ENCODE measurements at regions not wholly inside any gene's neighbourhood (a gene's known extent, or its start where the extent isn't known, plus 50 kb on each side); places are given as distances from the start of the nearest gene placed in this dataset.

DNA sequence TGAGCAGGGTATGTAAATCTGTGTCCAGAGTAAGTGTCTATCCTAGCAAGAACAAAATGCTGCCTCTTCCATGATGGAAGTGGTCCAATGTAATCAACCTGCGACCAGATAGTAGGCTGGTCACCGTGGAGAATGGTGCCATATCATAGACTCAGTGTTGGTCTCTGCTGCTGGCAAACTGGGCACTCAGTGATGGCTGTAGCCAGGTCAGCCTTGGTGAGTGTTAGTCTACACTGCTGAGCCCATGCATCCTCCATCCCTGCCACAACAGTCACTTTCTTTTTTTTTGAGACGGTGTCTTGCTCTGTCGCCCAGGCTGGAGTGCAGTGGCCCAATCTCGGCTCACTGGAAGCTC, 69.3 kb downstream of the CHRD start:
- DNase-seq (ENCODE audit: extremely low spot score in 2 of 2) = no peak
- Histone ChIP-seq H3K9me3 (no peaks in the 10 kb centered on the region), H3K36me3 (no peaks in the 10 kb centered on the region), H3K4me3 (no peak overlapping the region), H3K27ac (no peak overlapping the region), H3K27me3 (no peaks in the 10 kb centered on the region), H3K4me1 (peaks cover 5% of the 10 kb centered on the region)
- TF ChIP-seq POLR2AphosphoS5 (IDR thresholded peaks at IDR 0.05; ENCODE audit: insufficient read depth in 1 of 2, low read depth in 1 of 2) = no peak
- TF ChIP-seq POLR2A (IDR thresholded peaks at IDR 0.05) = no peak
- TF ChIP-seq, protein P1, sequence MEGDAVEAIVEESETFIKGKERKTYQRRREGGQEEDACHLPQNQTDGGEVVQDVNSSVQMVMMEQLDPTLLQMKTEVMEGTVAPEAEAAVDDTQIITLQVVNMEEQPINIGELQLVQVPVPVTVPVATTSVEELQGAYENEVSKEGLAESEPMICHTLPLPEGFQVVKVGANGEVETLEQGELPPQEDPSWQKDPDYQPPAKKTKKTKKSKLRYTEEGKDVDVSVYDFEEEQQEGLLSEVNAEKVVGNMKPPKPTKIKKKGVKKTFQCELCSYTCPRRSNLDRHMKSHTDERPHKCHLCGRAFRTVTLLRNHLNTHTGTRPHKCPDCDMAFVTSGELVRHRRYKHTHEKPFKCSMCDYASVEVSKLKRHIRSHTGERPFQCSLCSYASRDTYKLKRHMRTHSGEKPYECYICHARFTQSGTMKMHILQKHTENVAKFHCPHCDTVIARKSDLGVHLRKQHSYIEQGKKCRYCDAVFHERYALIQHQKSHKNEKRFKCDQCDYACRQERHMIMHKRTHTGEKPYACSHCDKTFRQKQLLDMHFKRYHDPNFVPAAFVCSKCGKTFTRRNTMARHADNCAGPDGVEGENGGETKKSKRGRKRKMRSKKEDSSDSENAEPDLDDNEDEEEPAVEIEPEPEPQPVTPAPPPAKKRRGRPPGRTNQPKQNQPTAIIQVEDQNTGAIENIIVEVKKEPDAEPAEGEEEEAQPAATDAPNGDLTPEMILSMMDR (IDR thresholded peaks at IDR 0.05) = no peak
- intact Hi-C loops (cut with DNase I) = no loop called here

DNA sequence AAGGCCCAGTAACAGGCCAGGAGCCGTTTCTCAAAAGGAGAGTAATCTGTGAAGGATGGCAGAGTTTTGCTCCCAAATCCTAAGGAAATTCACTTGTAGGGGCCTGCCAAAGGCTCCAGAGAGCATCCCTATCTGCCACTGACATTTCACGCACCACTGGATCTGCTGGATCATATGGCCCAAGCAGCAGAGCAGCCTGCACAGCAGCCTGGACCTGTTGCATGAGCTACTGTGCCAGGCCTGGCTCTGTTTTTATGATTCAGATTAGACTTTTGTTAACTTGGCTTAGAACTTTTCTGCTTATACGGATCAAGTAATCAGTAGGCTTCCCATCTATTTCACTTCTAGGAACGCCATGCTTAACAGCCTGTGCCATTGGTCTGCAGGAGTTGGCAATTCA, 70.7 kb downstream of the CHRD start:
- DNase-seq (ENCODE audit: extremely low spot score in 2 of 2) = no peak
- Histone ChIP-seq H3K27me3 (no peaks in the 10 kb centered on the region), H3K27ac (no peak overlapping the region), H3K4me1 (peaks cover 5% of the 10 kb centered on the region), H3K36me3 (no peaks in the 10 kb centered on the region), H3K4me3 (no peak overlapping the region), H3K9me3 (no peaks in the 10 kb centered on the region)
- intact Hi-C loops (cut with DNase I) = no loop called here
- TF ChIP-seq POLR2A (IDR thresholded peaks at IDR 0.05) (no peak), POLR2AphosphoS5 (IDR thresholded peaks at IDR 0.05; ENCODE audit: insufficient read depth in 1 of 2, low read depth in 1 of 2) (no peak)
- TF ChIP-seq, protein P1 (IDR thresholded peaks at IDR 0.05) = no peak

DNA sequence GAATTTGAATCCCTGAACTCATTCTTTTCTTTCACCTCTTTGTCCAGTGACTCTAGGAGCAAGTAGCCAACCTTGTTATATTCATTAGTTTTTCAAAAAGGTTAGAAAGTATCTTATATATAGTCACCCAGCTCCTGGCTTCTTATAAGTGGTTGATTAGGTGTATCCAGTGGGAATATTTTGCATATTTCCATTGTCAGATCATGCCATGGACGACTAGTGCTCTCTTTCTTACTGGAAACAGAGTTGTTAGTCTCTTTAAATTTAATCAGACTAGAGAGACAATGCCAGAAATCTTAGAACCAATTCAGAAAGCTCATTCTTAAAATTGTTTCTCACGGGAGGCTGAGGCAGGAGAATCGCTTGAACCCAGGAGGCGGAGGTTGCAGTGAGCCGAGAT, 73.4 kb downstream of the CHRD start:
- H3K4me1 ChIP-seq = peaks cover 3% of the 10 kb centered on the region
- no peak overlapping the region for H3K4me3 ChIP-seq
- TF ChIP-seq POLR2AphosphoS5 (IDR thresholded peaks at IDR 0.05; ENCODE audit: insufficient read depth in 1 of 2, low read depth in 1 of 2) (no peak), POLR2A (IDR thresholded peaks at IDR 0.05) (no peak)
- TF ChIP-seq, protein P1 (IDR thresholded peaks at IDR 0.05) = no peak
- intact Hi-C loops (cut with DNase I) = no loop called here
- H3K27me3 ChIP-seq = no peaks in the 10 kb centered on the region
- no peaks in the 10 kb centered on the region for H3K36me3 ChIP-seq
- H3K9me3 ChIP-seq = no peaks in the 10 kb centered on the region
- no peak for DNase-seq (ENCODE audit: extremely low spot score in 2 of 2)
- no peak overlapping the region for H3K27ac ChIP-seq

DNA sequence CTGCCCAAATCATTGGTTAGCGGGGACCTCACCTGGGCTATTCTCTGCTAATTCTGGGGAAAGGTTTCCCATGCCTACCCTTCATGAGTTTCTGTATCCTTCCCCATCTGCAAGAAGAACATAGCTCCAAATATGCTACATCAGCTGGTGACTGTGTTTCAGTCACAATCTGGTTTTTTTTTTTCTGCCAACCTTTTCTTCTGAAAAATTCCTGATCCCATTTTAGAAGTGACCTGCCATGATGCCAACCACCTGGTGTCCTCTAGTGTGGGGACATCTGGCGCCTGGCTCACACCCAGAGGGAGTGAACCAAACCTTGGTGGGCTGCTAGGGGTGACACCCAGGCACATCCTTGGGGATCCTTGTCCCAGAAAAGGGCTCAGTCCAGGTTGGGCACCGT, 76.1 kb downstream of the CHRD start:
- Histone ChIP-seq H3K27me3 (no peaks in the 10 kb centered on the region), H3K27ac (no peak overlapping the region), H3K36me3 (no peaks in the 10 kb centered on the region), H3K9me3 (no peaks in the 10 kb centered on the region), H3K4me3 (no peak overlapping the region), H3K4me1 (no peaks in the 10 kb centered on the region)
- no peak for DNase-seq (ENCODE audit: extremely low spot score in 2 of 2)
- intact Hi-C loops (cut with DNase I) = no loop called here
- TF ChIP-seq POLR2A (IDR thresholded peaks at IDR 0.05) (no peak), POLR2AphosphoS5 (IDR thresholded peaks at IDR 0.05; ENCODE audit: insufficient read depth in 1 of 2, low read depth in 1 of 2) (no peak)
- TF ChIP-seq, protein P1 (IDR thresholded peaks at IDR 0.05) = no peak

DNA sequence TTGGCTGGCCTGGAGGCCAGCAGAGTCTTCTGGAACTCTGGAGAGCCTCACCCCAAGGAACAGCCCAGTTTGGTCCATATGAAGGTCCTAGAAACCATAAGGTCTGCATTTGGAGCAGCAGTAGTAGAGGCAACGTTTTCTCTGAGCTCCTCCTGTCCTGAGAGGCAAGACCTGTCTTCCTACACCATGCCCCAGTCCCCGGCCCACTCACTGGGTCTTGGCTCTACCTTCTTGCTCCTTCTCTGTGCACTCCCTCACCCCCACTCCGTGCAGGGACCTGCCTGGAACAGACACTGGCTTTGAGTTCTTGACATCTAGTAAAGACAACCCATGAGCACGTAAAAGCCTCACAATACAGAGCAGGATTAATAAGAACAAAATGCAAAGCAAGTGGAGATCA, 76.6 kb downstream of the CHRD start:
- Histone ChIP-seq H3K27me3 (no peaks in the 10 kb centered on the region), H3K4me3 (no peak overlapping the region), H3K4me1 (no peaks in the 10 kb centered on the region), H3K36me3 (no peaks in the 10 kb centered on the region), H3K27ac (no peak overlapping the region), H3K9me3 (no peaks in the 10 kb centered on the region)
- intact Hi-C loops (cut with DNase I) = no loop called here
- no peak for DNase-seq (ENCODE audit: extremely low spot score in 2 of 2)
- TF ChIP-seq, protein P1 (IDR thresholded peaks at IDR 0.05) = no peak
- TF ChIP-seq POLR2AphosphoS5 (IDR thresholded peaks at IDR 0.05; ENCODE audit: insufficient read depth in 1 of 2, low read depth in 1 of 2) (no peak), POLR2A (IDR thresholded peaks at IDR 0.05) (no peak)

Data from vagina (tissue), 2 donors.